ENCODE measurements at regions not wholly inside any gene's neighbourhood (a gene's known extent, or its start where the extent isn't known, plus 50 kb on each side); places are given as distances from the start of the nearest gene placed in this dataset.

GRCh38 chr4:132564920-132565319 is 584.2 kb upstream of the PCDH10 start:
- TF ChIP-seq POLR2A (IDR thresholded peaks at IDR 0.05; ENCODE audit: low read depth, low read length) (no peak), POLR2AphosphoS5 (IDR thresholded peaks at IDR 0.05; ENCODE audit: low read depth, low read length) (no peak), TAF1 (IDR thresholded peaks at IDR 0.05; ENCODE audit: low read depth, low read length) (no peak), POU2F2 (IDR thresholded peaks at IDR 0.05; ENCODE audit: low read depth, low read length) (no peak), SPI1 (IDR thresholded peaks at IDR 0.05; ENCODE audit: low read depth, low read length) (no peak)

Data from GM12891 (cell line).